ENCODE measurements at regions not wholly inside any gene's neighbourhood (a gene's known extent, or its start where the extent isn't known, plus 50 kb on each side); places are given as distances from the start of the nearest gene placed in this dataset.

- DNase-seq, result no peak
Measured at GRCh38 chr21:17869115-17869514, 50.0 kb upstream of the C21orf91 start.
